ENCODE measurements at regions not wholly inside any gene's neighbourhood (a gene's known extent, or its start where the extent isn't known, plus 50 kb on each side); places are given as distances from the start of the nearest gene placed in this dataset.

DNA sequence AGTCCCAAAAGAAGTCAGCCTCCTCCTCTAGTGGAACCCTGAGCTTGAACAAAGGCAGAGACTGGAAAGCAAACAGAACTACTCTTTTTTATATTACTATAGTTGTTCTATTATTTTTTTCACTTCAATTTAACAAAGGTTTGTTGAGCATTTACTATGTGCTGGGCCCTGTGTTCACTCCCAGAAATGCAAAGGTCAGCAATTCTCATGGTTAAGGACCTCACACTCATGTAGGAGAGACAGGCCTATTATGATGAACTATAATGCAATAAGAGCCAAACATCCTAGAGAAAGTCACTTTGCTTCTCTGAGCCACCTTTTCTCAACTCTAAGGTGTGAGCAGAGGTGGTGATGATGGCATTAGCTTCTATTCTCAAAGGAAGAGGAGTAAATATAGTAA is 82.1 kb upstream of the ARHGEF3 start:
- TF ChIP-seq, protein P1, sequence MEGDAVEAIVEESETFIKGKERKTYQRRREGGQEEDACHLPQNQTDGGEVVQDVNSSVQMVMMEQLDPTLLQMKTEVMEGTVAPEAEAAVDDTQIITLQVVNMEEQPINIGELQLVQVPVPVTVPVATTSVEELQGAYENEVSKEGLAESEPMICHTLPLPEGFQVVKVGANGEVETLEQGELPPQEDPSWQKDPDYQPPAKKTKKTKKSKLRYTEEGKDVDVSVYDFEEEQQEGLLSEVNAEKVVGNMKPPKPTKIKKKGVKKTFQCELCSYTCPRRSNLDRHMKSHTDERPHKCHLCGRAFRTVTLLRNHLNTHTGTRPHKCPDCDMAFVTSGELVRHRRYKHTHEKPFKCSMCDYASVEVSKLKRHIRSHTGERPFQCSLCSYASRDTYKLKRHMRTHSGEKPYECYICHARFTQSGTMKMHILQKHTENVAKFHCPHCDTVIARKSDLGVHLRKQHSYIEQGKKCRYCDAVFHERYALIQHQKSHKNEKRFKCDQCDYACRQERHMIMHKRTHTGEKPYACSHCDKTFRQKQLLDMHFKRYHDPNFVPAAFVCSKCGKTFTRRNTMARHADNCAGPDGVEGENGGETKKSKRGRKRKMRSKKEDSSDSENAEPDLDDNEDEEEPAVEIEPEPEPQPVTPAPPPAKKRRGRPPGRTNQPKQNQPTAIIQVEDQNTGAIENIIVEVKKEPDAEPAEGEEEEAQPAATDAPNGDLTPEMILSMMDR (conservative IDR thresholded peaks at IDR 0.05): no peak
- TF ChIP-seq EZH2 (IDR thresholded peaks at IDR 0.05; ENCODE audit: low read depth): no peak
